GM18502 (cell line): ENCODE measurements at regions not wholly inside any gene's neighbourhood (a gene's known extent, or its start where the extent isn't known, plus 50 kb on each side); places are given as distances from the start of the nearest gene placed in this dataset.

Experiments
- ATAC-seq: cut with Tn5 transposase; IDR thresholded peaks from one replicate; pipeline ENCODE4 v1.9.1; 2021; ENCODE audit warnings: mild to moderate bottlenecking; ENCODE audit not compliant: unreplicated experiment, poor library complexity

GRCh38 chrX:23223169-23223568, 111.5 kb upstream of the PTCHD1 start:
- no peak for ATAC-seq

GRCh38 chrX:23228454-23228853, 106.2 kb upstream of the PTCHD1 start:
- ATAC-seq = no peak

GRCh38 chrX:23228950-23229448, 105.7 kb upstream of the PTCHD1 start:
- no peak for ATAC-seq

DNA sequence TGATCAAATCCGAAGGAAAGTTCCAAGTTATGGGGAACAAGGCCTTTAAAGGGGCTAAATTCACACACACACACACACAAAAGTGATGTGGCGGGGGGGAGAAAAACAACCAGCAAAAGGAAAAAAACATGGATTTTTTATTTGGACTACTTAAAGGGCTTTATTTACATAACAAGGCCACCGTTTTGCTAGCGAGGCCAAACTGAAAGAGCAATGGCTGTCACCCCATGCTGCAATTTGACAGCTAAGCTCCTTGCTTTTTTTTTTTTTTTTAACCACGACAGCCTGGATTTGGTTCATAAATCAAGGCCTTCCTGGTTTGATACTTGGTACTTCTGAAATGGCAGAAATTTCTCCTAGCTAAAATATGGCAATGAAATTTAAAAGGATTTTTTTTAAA, 99.6 kb upstream of the PTCHD1 start:
- ATAC-seq = no peak

- ATAC-seq = no peak
Measured at GRCh38 chrX:23246001-23246400, 88.6 kb upstream of the PTCHD1 start.

DNA sequence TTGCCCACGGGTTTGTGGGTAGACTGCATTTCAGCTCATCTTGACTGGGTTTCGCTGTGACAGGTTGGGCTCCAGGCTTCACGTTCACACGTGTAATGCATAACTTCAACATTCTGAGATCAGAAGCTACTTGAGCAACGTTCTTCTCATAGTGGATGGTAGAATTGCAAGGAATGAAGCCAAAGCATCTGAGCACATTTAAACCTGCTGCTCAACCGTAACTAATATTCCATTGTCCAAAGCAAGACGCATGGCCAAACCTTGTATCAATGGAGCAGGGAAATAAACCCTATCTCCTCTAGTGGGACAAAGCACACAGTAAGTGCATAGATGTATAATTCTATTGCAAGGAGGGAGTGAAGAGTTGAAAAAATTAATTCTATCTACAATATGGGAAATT, 86.5 kb upstream of the PTCHD1 start:
- ATAC-seq = no peak

DNA sequence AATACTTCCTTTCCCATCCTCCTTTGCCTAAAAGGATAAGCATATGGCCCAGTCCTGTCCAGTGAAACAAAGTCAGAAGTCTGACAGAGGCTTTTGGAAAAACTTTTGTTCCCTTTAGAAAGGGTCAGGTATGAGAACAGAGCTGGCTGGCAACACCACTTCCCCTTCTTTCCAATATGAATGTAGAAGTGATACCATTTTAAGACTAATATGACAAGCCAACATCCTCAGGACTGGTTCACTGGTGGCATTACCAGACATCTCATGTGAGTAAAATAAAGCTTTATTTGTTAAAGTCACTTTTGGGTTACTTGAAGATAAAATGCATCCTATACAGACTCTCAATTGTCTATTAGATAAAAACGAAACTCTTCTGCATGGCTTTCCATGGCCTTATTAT, 83.6 kb upstream of the PTCHD1 start:
- no peak for ATAC-seq

DNA sequence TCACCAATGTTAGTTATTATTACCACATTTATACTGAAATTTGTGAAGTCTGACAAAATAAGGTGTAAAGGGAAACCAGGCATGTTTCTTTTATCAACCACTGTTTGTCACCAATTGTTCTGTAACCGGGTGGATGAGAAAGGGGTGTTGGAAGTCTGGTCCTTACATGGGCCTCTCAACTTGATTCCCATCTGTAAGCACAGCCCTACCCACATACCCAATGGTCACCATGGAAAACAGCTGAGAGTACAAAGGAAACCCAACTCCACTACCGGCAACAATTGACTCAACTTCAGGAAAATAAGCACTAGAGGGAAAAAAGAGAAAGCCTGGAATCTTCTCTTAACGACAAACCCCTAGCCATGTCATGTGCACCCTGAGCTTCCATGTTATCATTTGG, 70.8 kb upstream of the PTCHD1 start:
- no peak for ATAC-seq

DNA sequence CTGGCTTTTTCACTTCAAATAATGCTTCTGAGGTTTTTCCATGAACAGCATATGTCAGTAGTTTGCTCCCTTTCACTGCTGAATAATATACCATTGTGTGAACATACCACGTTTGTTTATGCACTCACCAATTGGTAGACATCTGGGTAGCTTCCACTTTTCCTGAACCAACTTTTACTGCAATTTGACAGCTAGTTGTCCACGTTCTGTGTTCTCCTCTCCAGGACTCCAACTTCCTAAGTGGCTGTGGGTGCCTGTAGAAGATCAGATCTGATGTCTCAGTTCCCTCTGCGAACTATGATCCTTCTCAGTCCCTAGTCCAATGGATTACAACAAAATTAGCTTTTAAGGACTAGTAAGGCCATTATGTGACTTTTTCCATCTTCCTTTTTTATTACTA, 64.7 kb upstream of the PTCHD1 start:
- no peak for ATAC-seq

DNA sequence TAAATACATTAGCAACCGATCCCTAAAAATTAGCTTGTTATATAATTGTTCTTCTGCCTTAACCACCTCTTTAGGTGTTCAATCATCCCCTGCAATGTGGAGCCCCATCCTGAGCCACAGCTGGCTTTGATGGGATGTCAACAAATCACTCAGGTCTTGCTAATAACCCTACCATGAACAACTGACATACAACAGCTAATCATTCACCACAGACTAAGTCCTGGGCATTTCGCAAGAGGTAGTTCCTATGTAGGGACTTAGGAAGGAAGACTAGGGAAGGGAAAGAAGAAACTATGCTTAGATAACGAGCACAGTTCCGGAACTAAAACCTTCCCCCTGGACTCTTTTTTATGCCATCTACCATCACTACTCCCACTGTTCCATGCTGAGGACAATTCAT, 63.6 kb upstream of the PTCHD1 start:
- no peak for ATAC-seq

- ATAC-seq = no peak
Measured at GRCh38 chrX:23276475-23276874, 58.2 kb upstream of the PTCHD1 start.
